BE2C (cell line): ENCODE measurements at regions not wholly inside any gene's neighbourhood (a gene's known extent, or its start where the extent isn't known, plus 50 kb on each side); places are given as distances from the start of the nearest gene placed in this dataset.

Experiments
- DNase-seq: peaks from one replicate; pipeline ENCODE4 v3.0.0-alpha.2; 2020
- H3K27me3 ChIP-seq: fragments of 250-450 bp; sonication (Bioruptor Pico); 2 replicates; pipeline ENCODE4 v1.5.1; 2020; ENCODE audit warnings: mild to moderate bottlenecking
- H3K36me3 ChIP-seq: fragments of 250-450 bp; sonication (Bioruptor Pico); 2 replicates; pipeline ENCODE4 v1.5.1; 2020; ENCODE audit warnings: mild to moderate bottlenecking
- H3K4me1 ChIP-seq: fragments of 250-450 bp; sonication (Bioruptor Pico); 2 replicates; pipeline ENCODE4 v1.5.1; 2020
- H3K4me3 ChIP-seq: 2 replicates; pipeline ENCODE4 v1.5.1; 2011; ENCODE audit warnings: low read depth, low read length
- H3K9me3 ChIP-seq: fragments of 250-450 bp; sonication (Bioruptor Pico); 2 replicates; pipeline ENCODE4 v1.5.1; 2020
- CTCF ChIP-seq: IDR thresholded peaks from 2 replicates; pipeline ENCODE4 v1.5.1; 2012; ENCODE audit warnings: mild to moderate bottlenecking, low read depth, low read length

GRCh38 chr1:222931023-222931422 lies 116.2 kb downstream of the DISP1 start:
- no peaks in the 10 kb centered on the region for H3K36me3 ChIP-seq
- H3K27me3 ChIP-seq: no peaks in the 10 kb centered on the region; the same call in 1 of the 2 replicates
- no peaks in the 10 kb centered on the region for H3K9me3 ChIP-seq
- no peak overlapping the region for H3K4me3 ChIP-seq
- H3K4me1 ChIP-seq: no peaks in the 10 kb centered on the region
- no peak for DNase-seq
- no peak for TF ChIP-seq CTCF

- no peak overlapping the region for H3K4me3 ChIP-seq
- no peaks in the 10 kb centered on the region for H3K36me3 ChIP-seq
- no peaks in the 10 kb centered on the region; the same call in 1 of the 2 replicates for H3K27me3 ChIP-seq
- no peaks in the 10 kb centered on the region for H3K9me3 ChIP-seq
- no peaks in the 10 kb centered on the region for H3K4me1 ChIP-seq
- no peak for DNase-seq
- TF ChIP-seq CTCF: no peak
These were observed 118.4 kb downstream of the DISP1 start for GRCh38 chr1:222933273-222933672.

- DNase-seq: no peak
- no peaks in the 10 kb centered on the region for H3K9me3 ChIP-seq
- H3K4me1 ChIP-seq: no peaks in the 10 kb centered on the region; the same call in 1 of the 2 replicates
- H3K27me3 ChIP-seq: no peaks in the 10 kb centered on the region; the same call in 1 of the 2 replicates
- H3K36me3 ChIP-seq: no peaks in the 10 kb centered on the region
- no peak overlapping the region for H3K4me3 ChIP-seq
- no peak for TF ChIP-seq CTCF
These were observed 120.5 kb downstream of the DISP1 start for GRCh38 chr1:222935239-222935900.

GRCh38 chr1:222936042-222936441 lies 121.2 kb downstream of the DISP1 start:
- H3K4me1 ChIP-seq: no peaks in the 10 kb centered on the region; the same call in 1 of the 2 replicates
- no peak overlapping the region for H3K4me3 ChIP-seq
- H3K9me3 ChIP-seq: no peaks in the 10 kb centered on the region
- no peaks in the 10 kb centered on the region for H3K36me3 ChIP-seq
- DNase-seq: no peak
- no peaks in the 10 kb centered on the region for H3K27me3 ChIP-seq
- no peak for TF ChIP-seq CTCF

- Histone ChIP-seq H3K4me1 (no peaks in the 10 kb centered on the region; the same call in 1 of the 2 replicates), H3K4me3 (no peak overlapping the region), H3K27me3 (no peaks in the 10 kb centered on the region), H3K9me3 (no peaks in the 10 kb centered on the region), H3K36me3 (no peaks in the 10 kb centered on the region)
- no peak for TF ChIP-seq CTCF
- DNase-seq: no peak
These were observed 124.1 kb downstream of the DISP1 start for GRCh38 chr1:222938986-222939385.

GRCh38 chr1:222940095-222940494 lies 125.3 kb downstream of the DISP1 start:
- Histone ChIP-seq H3K4me1 (no peaks in the 10 kb centered on the region; the same call in 1 of the 2 replicates), H3K36me3 (no peaks in the 10 kb centered on the region), H3K4me3 (no peak overlapping the region), H3K27me3 (no peaks in the 10 kb centered on the region), H3K9me3 (no peaks in the 10 kb centered on the region)
- TF ChIP-seq CTCF: no peak
- no peak for DNase-seq
